ENCODE measurements at regions not wholly inside any gene's neighbourhood (a gene's known extent, or its start where the extent isn't known, plus 50 kb on each side); places are given as distances from the start of the nearest gene placed in this dataset.

GRCh38 chr12:18145924-18146323, 55.9 kb upstream of the RERGL start:
- no peaks in the 10 kb centered on the region for H3K36me3 ChIP-seq
- H3K4me3 ChIP-seq: no peak overlapping the region
- H3K27ac ChIP-seq: no peak overlapping the region
- H3K9me3 ChIP-seq: no peaks in the 10 kb centered on the region
- no peaks in the 10 kb centered on the region for H3K4me1 ChIP-seq (replicated peaks)
- 67% methylated on average over 3 of the region's 3 CpGs for WGBS
- no peaks in the 10 kb centered on the region for H3K27me3 ChIP-seq (replicated peaks; ENCODE audit: insufficient read depth)
- DNase-seq (ENCODE audit: low spot score): no peak
- TF ChIP-seq CTCF (IDR thresholded peaks at IDR 0.05): no peak
- no peak for TF ChIP-seq POLR2AphosphoS5 (IDR thresholded peaks at IDR 0.05)
- no peak for TF ChIP-seq POLR2A (IDR thresholded peaks at IDR 0.05)
- intact Hi-C loops (cut with DNase I): no loop called here

- Histone ChIP-seq H3K36me3 (no peaks in the 10 kb centered on the region), H3K4me3 (no peak overlapping the region), H3K27ac (no peak overlapping the region), H3K9me3 (no peaks in the 10 kb centered on the region), H3K27me3 (replicated peaks; ENCODE audit: insufficient read depth) (no peaks in the 10 kb centered on the region), H3K4me1 (replicated peaks) (no peaks in the 10 kb centered on the region)
- TF ChIP-seq POLR2AphosphoS5 (IDR thresholded peaks at IDR 0.05) (peak; percentile 50), CTCF (IDR thresholded peaks at IDR 0.05) (no peak)
- intact Hi-C loops (cut with DNase I): no loop called here
- DNase-seq (ENCODE audit: low spot score): peak; percentile 9
- WGBS: 29% methylated on average over 4 of the region's 4 CpGs
Measured at GRCh38 chr12:18141048-18141982, 51.3 kb upstream of the RERGL start.

- no peak for DNase-seq (ENCODE audit: low spot score)
- Histone ChIP-seq H3K4me1 (replicated peaks) (no peaks in the 10 kb centered on the region), H3K9me3 (no peaks in the 10 kb centered on the region), H3K27me3 (replicated peaks; ENCODE audit: insufficient read depth) (no peaks in the 10 kb centered on the region), H3K4me3 (no peak overlapping the region), H3K36me3 (no peaks in the 10 kb centered on the region), H3K27ac (no peak overlapping the region)
- 5% methylated on average over 1 of the region's 1 CpG for WGBS
- TF ChIP-seq POLR2A (IDR thresholded peaks at IDR 0.05): no peak
- TF ChIP-seq CTCF (IDR thresholded peaks at IDR 0.05): peak in 3 of 4 experiments; percentile 39 to 72 (median 68)
- TF ChIP-seq POLR2AphosphoS5 (IDR thresholded peaks at IDR 0.05): no peak
- intact Hi-C loops (cut with DNase I): no loop called here
Measured at GRCh38 chr12:18139989-18140596, 50.1 kb upstream of the RERGL start.

Data from prostate gland (tissue), 2 donors.